Upper lobe of right lung (tissue), 1 donor: ENCODE measurements at regions not wholly inside any gene's neighbourhood (a gene's known extent, or its start where the extent isn't known, plus 50 kb on each side); places are given as distances from the start of the nearest gene placed in this dataset.
A peak's percentile ranks its signal among the peaks of the same experiment; 100 is the strongest.

ENCODE experiments used
- ATAC-seq: fragments of 200-7000 bp; cut with Tn5 transposase; one replicate; pipeline ENCODE4 v1.9.1; 2020; ENCODE audit warnings: mild to moderate bottlenecking, moderate library complexity
- DNase-seq: peaks from one replicate; pipeline ENCODE4 v3.0.0-alpha.2; 2020
- H3K27ac ChIP-seq: fragments of 200-600 bp; one replicate; pipeline ENCODE4 v1.8.0; 2022
- H3K27me3 ChIP-seq: fragments of 200-600 bp; one replicate; pipeline ENCODE4 v1.8.0; 2022; ENCODE audit warnings: mild to moderate bottlenecking
- H3K36me3 ChIP-seq: fragments of 200-600 bp; one replicate; pipeline ENCODE4 v1.8.0; 2022
- H3K4me1 ChIP-seq: fragments of 200-600 bp; one replicate; pipeline ENCODE4 v1.8.0; 2022
- H3K4me3 ChIP-seq: fragments of 200-600 bp; one replicate; pipeline ENCODE4 v1.8.0; 2022; ENCODE audit warnings: mild to moderate bottlenecking
- H3K9me3 ChIP-seq: fragments of 200-600 bp; one replicate; pipeline ENCODE4 v1.8.0; 2022
- intact Hi-C: fragments of 100-400 bp; cut with DNase I; formaldehyde crosslinking; loops from one replicate; pipeline ENCODE4 v1.11.0; 2022
- TF ChIP-seq, protein P1 (sequence below): fragments of 200-600 bp; IDR thresholded peaks from one replicate; pipeline ENCODE4 v1.8.0; 2022; ENCODE audit warnings: antibody characterized with exemption
- donor health status: DM: no; HTN: yes; CAD: no; lungs with severe emphysema.

DNA sequence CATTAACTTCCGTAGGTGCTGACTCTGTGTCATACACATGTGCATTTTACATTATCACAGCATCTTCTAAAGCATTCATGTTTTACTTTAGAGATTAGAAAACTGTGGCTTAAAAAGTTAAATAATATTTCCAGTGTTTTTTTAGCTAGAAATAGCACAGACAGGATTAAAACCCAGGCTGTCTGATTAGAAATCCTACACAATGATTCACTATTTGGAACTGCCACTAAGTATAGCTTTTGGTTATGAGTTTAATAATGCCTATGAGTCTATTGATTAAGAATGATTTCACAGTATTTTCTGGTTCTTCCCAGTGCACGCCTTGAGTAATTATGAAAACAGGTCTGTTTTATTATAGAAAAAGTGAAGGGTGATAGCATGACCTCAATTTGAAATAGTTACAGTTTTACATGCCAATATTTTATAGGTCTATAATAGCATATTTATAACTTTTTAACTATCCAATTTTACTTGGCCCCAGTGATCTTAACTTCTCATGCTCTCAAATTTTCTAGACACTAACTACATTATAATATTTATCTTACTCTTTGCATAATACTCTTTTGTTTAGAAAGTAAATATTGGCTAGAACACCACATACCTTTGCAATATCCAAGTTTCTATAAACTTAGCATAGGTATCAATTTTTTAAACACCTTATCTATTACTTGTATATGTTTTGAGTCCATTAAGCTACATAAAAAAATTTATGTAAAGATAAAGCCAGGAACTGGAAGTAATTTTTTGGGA is 313.2 kb downstream of the RND3 start:
- Histone ChIP-seq H3K27me3 (no peaks in the 10 kb centered on the region), H3K4me3 (no peak overlapping the region), H3K4me1 (no peaks in the 10 kb centered on the region), H3K9me3 (no peaks in the 10 kb centered on the region), H3K36me3 (no peaks in the 10 kb centered on the region), H3K27ac (no peak overlapping the region)
- TF ChIP-seq, protein P1, sequence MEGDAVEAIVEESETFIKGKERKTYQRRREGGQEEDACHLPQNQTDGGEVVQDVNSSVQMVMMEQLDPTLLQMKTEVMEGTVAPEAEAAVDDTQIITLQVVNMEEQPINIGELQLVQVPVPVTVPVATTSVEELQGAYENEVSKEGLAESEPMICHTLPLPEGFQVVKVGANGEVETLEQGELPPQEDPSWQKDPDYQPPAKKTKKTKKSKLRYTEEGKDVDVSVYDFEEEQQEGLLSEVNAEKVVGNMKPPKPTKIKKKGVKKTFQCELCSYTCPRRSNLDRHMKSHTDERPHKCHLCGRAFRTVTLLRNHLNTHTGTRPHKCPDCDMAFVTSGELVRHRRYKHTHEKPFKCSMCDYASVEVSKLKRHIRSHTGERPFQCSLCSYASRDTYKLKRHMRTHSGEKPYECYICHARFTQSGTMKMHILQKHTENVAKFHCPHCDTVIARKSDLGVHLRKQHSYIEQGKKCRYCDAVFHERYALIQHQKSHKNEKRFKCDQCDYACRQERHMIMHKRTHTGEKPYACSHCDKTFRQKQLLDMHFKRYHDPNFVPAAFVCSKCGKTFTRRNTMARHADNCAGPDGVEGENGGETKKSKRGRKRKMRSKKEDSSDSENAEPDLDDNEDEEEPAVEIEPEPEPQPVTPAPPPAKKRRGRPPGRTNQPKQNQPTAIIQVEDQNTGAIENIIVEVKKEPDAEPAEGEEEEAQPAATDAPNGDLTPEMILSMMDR: no peak
- DNase-seq (no peak), ATAC-seq (no peak)
- intact Hi-C loops: no loop called here

DNA sequence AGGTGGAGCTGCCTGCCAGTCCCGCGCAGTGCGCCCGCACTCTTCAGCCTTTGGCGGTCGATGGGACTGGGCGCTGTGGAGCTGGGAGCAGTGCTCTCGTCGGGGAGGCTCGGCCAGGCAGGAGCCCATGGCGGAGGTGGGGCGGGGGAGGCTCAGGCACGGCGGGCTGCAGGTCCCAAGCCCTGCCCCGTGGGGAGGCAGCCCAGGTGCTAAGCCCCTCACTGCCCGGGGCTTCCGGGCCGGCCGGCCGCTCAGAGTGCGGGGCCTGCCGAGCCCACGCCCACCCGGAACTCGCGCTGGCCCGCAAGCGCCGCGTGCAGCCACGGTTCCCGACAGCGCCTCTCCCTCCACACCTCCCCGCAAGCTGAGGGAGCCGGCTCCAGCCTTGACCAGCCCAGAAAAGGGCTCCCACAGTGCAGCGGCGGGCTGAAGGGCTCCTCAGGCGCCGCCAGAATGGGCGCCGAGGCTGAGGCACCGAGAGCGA is 316.4 kb downstream of the RND3 start:
- intact Hi-C loops: no loop called here
- Histone ChIP-seq H3K36me3 (no peaks in the 10 kb centered on the region), H3K27ac (no peak overlapping the region), H3K9me3 (no peaks in the 10 kb centered on the region), H3K4me1 (no peaks in the 10 kb centered on the region), H3K4me3 (no peak overlapping the region), H3K27me3 (no peaks in the 10 kb centered on the region)
- DNase-seq (no peak), ATAC-seq (no peak)
- TF ChIP-seq, protein P1: no peak

DNA sequence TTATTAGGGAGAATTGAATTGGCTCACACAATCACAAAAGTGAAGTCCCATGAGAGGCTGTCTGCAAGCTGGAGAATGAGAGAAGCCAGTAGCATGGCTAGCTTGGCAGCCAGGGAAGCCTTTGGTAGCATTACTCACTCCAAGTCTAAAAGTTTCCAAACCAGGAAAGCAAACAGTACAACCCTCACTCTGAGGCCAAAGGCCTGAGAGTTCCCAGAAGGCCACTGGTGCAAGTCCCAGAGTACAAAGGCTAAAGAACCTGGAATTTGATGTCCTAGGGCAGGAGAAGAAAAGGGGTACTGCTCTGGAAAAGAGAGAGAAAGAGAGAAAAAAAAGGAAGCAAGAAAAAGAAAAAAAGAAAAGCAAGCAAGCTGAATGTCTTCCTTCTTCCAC is 318.2 kb downstream of the RND3 start:
- no peak for DNase-seq
- H3K4me1 ChIP-seq: no peaks in the 10 kb centered on the region
- TF ChIP-seq, protein P1: no peak

DNA sequence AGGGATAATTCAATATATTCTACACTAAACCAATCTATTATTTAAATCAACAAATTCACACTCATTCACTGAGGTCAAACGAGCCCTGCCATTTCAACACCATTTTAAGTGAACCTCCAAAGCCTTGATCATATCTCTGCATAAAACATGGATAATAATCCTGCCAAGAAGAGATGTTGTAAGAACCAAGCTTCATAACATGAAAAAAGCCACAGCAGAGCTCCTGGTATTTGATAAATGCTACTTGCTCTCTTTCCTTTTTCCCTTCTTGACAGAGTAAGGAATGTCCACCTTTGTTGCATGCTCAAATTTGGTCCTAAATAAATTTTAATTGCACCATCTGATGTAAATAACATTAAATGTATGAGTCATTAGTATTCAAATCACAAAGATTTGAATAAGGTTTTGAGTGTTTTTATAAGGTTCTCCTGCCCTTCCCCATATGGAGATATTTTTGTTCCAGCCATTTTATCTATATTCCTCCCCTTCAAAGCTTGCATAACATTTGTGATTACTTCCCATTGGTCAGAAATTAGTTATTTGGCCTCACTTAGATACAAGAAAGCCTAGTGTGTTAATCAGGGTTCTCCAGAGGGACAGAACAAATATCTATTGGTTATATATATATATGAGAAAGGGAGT is 318.8 kb downstream of the RND3 start:
- no peak overlapping the region for H3K27ac ChIP-seq
- no peak for DNase-seq
- no peak for ATAC-seq
- no peak overlapping the region for H3K4me3 ChIP-seq
- TF ChIP-seq, protein P1: no peak
- H3K36me3 ChIP-seq: no peaks in the 10 kb centered on the region
- no peaks in the 10 kb centered on the region for H3K9me3 ChIP-seq
- H3K4me1 ChIP-seq: no peaks in the 10 kb centered on the region
- intact Hi-C loops: no loop called here
- no peaks in the 10 kb centered on the region for H3K27me3 ChIP-seq

More for the DNA sequence above, 318.2 kb downstream of the RND3 start:
- H3K27ac ChIP-seq: no peak overlapping the region
- ATAC-seq: peak; percentile 38
- H3K36me3 ChIP-seq: no peaks in the 10 kb centered on the region
- no peaks in the 10 kb centered on the region for H3K9me3 ChIP-seq
- no peaks in the 10 kb centered on the region for H3K27me3 ChIP-seq
- intact Hi-C loops: no loop called here
- no peak overlapping the region for H3K4me3 ChIP-seq

DNA sequence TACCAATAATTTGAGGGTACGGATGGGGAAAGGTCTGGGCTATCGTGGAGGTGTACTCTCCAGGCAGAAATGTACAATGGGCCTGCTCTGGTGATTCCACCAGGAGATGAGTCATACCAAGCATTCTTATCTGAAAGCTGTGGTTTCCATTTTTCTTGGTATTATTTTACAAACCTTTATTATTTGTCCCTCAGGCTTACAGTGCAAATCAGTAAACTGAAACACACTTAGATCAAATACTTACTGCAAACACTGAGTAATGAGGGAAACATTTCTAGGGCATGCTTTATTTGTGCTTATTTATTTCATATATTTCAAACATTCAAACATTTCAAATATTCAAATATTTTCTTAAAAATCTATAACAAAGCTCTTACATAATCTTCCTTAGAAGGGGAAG is 319.8 kb downstream of the RND3 start:
- TF ChIP-seq, protein P1: no peak
- no peaks in the 10 kb centered on the region for H3K36me3 ChIP-seq
- no peaks in the 10 kb centered on the region for H3K4me1 ChIP-seq
- no peak overlapping the region for H3K27ac ChIP-seq
- H3K9me3 ChIP-seq: no peaks in the 10 kb centered on the region
- intact Hi-C loops: no loop called here
- no peaks in the 10 kb centered on the region for H3K27me3 ChIP-seq
- DNase-seq (no peak), ATAC-seq (no peak)
- no peak overlapping the region for H3K4me3 ChIP-seq
